PC-9 (cell line): ENCODE measurements at regions not wholly inside any gene's neighbourhood (a gene's known extent, or its start where the extent isn't known, plus 50 kb on each side); places are given as distances from the start of the nearest gene placed in this dataset.

Experiments used
- BruUV-seq: library from RNA; stranded (reverse); fragments of 400-500 nt; replicated peaks from 2 replicates; lab custom pipeline; 2021; lab: Mats Ljungman, UMichigan
- CTCF ChIA-PET: fragments of 300-600 bp; sonication (Branson Sonifier 250); formaldehyde crosslinking; loops from one replicate; lab custom pipeline; 2022; ENCODE audit warnings: antibody characterized with exemption; lab: Charles Lee
- POLR2A ChIA-PET: fragments of 300-600 bp; sonication (Branson Sonifier 250); formaldehyde crosslinking; loops from one replicate; lab custom pipeline; 2022; ENCODE audit warnings: antibody characterized with exemption; ENCODE audit not compliant: unreplicated experiment; lab: Charles Lee
- DNase-seq, 2 experiments: peaks; one replicate each; pipeline versions ENCODE4 v3.0.0 to v3.0.0-alpha.2; 2015 to 2022; ENCODE audit warnings: mixed read lengths in 1 of 2
- H2AFZ ChIP-seq: fragments of 200-600 bp; sonication (generic); 2 replicates; pipeline ENCODE4 v1.8.1; 2017; ENCODE audit warnings: antibody characterized with exemption
- H3F3A ChIP-seq: fragments of 200-600 bp; sonication (generic); 2 replicates; pipeline ENCODE4 v1.8.1; 2017; ENCODE audit warnings: antibody characterized with exemption, mild to moderate bottlenecking, low read depth; ENCODE audit not compliant: insufficient read depth
- H3K27ac ChIP-seq: fragments of 200-600 bp; sonication (generic); 2 replicates; pipeline ENCODE4 v1.6.1; 2016; ENCODE audit warnings: mixed run types
- H3K27me3 ChIP-seq: fragments of 200-600 bp; sonication (generic); 2 replicates; pipeline ENCODE4 v1.6.1; 2016; ENCODE audit warnings: low read depth, mixed run types; ENCODE audit not compliant: insufficient read depth
- H3K36me3 ChIP-seq: fragments of 200-600 bp; sonication (generic); 2 replicates; pipeline ENCODE4 v1.6.1; 2016; ENCODE audit warnings: low read depth, mixed run types
- H3K4me1 ChIP-seq: fragments of 200-600 bp; sonication (generic); replicated peaks from 2 replicates; pipeline ENCODE4 v1.6.1; 2016; ENCODE audit warnings: mixed run types; ENCODE audit not compliant: insufficient read depth
- H3K4me2 ChIP-seq: fragments of 200-600 bp; sonication (generic); 2 replicates; pipeline ENCODE4 v1.6.1; 2017; ENCODE audit warnings: mixed run types
- H3K4me3 ChIP-seq: fragments of 200-600 bp; sonication (generic); 2 replicates; pipeline ENCODE4 v1.6.1; 2016; ENCODE audit warnings: mixed run types
- H3K79me2 ChIP-seq: fragments of 200-600 bp; sonication (generic); 2 replicates; pipeline ENCODE4 v1.6.1; 2017; ENCODE audit warnings: low read depth, mixed run types
- H3K9me2 ChIP-seq: fragments of 200-600 bp; sonication (generic); 2 replicates; pipeline ENCODE4 v1.8.1; 2017; ENCODE audit warnings: mild to moderate bottlenecking; ENCODE audit not compliant: insufficient read depth
- H3K9me3 ChIP-seq: fragments of 200-600 bp; sonication (generic); 2 replicates; pipeline ENCODE4 v1.8.1; 2016; ENCODE audit warnings: low read depth; ENCODE audit not compliant: insufficient read depth
- H4K20me1 ChIP-seq: fragments of 200-600 bp; sonication (generic); 2 replicates; pipeline ENCODE4 v1.8.1; 2017; ENCODE audit not compliant: insufficient read depth
- CTCF ChIP-seq: fragments of 200-600 bp; sonication (generic); conservative IDR thresholded peaks from 2 replicates; pipeline ENCODE4 v1.6.1; 2017; ENCODE audit warnings: mixed run types, antibody characterized with exemption, mild to moderate bottlenecking, moderate library complexity
- EZH2 ChIP-seq: fragments of 200-600 bp; sonication (generic); IDR thresholded peaks from 2 replicates; pipeline ENCODE4 v1.8.0; 2017; ENCODE audit warnings: antibody characterized with exemption, low read depth
- intact Hi-C: fragments of 100-400 bp; cut with micrococcal nuclease; formaldehyde crosslinking; loops from one replicate; pipeline ENCODE4 v1.10.0; 2022; ENCODE audit not compliant: unreplicated experiment

GRCh38 chr5:74433255-74433895 is 207.2 kb downstream of the ENC1 start:
- BruUV-seq = no TSS peak
- Histone ChIP-seq H4K20me1 (no peaks in the 10 kb centered on the region), H2AFZ (no peak overlapping the region), H3K4me1 (no peaks in the 10 kb centered on the region), H3K79me2 (no peaks in the 10 kb centered on the region), H3K9me2 (no peaks in the 10 kb centered on the region), H3K4me3 (no peak overlapping the region), H3F3A (no peaks in the 10 kb centered on the region), H3K27ac (no peak overlapping the region), H3K27me3 (no peaks in the 10 kb centered on the region), H3K4me2 (no peak overlapping the region), H3K36me3 (no peaks in the 10 kb centered on the region), H3K9me3 (0 out of 2 replicates have a peak, but pooled peaks cover 9% of the 10 kb centered on the region)
- TF ChIP-seq CTCF = no peak
- TF ChIP-seq EZH2 = no peak
- ChIA-PET CTCF (no interaction called here), POLR2A (interaction anchor here (0.6 kb wide), 1 partner anchor 182 kb away, joined by 8 read pairs; no protein-coding TSS in a partner anchor)
- intact Hi-C loops = no loop called here
- DNase-seq = no peak

- Histone ChIP-seq H3K27me3 (no peaks in the 10 kb centered on the region), H3K4me2 (no peak overlapping the region), H3K36me3 (no peaks in the 10 kb centered on the region), H3K4me1 (no peaks in the 10 kb centered on the region), H3K79me2 (no peaks in the 10 kb centered on the region), H3K4me3 (no peak overlapping the region), H2AFZ (no peak overlapping the region), H3F3A (no peaks in the 10 kb centered on the region), H3K9me3 (0 out of 2 replicates have a peak, but pooled peaks cover 9% of the 10 kb centered on the region), H4K20me1 (no peaks in the 10 kb centered on the region), H3K9me2 (no peaks in the 10 kb centered on the region), H3K27ac (no peak overlapping the region)
- POLR2A ChIA-PET = no interaction called here
- intact Hi-C loops = no loop called here
- no TSS peak for BruUV-seq
- DNase-seq = no peak
- TF ChIP-seq EZH2 (no peak), CTCF (no peak)
- CTCF ChIA-PET = no interaction called here
Observed at GRCh38 chr5:74432721-74433120, 207.8 kb downstream of the ENC1 start.

GRCh38 chr5:74432216-74432615 is 208.3 kb downstream of the ENC1 start:
- no TSS peak for BruUV-seq
- H3K27ac ChIP-seq = no peak overlapping the region
- no peak overlapping the region for H3K4me2 ChIP-seq
- no peaks in the 10 kb centered on the region for H3K4me1 ChIP-seq
- no peaks in the 10 kb centered on the region for H4K20me1 ChIP-seq
- no peak overlapping the region for H2AFZ ChIP-seq
- H3F3A ChIP-seq = no peaks in the 10 kb centered on the region
- intact Hi-C loops = no loop called here
- H3K9me3 ChIP-seq = 0 out of 2 replicates have a peak, but pooled peaks cover 9% of the 10 kb centered on the region
- no peak for DNase-seq
- H3K27me3 ChIP-seq = no peaks in the 10 kb centered on the region
- H3K4me3 ChIP-seq = no peak overlapping the region
- ChIA-PET POLR2A (no interaction called here), CTCF (no interaction called here)
- H3K79me2 ChIP-seq = no peaks in the 10 kb centered on the region
- H3K9me2 ChIP-seq = no peaks in the 10 kb centered on the region
- H3K36me3 ChIP-seq = no peaks in the 10 kb centered on the region
- TF ChIP-seq CTCF (no peak), EZH2 (no peak)
